ENCODE measurements at regions not wholly inside any gene's neighbourhood (a gene's known extent, or its start where the extent isn't known, plus 50 kb on each side); places are given as distances from the start of the nearest gene placed in this dataset.

DNA sequence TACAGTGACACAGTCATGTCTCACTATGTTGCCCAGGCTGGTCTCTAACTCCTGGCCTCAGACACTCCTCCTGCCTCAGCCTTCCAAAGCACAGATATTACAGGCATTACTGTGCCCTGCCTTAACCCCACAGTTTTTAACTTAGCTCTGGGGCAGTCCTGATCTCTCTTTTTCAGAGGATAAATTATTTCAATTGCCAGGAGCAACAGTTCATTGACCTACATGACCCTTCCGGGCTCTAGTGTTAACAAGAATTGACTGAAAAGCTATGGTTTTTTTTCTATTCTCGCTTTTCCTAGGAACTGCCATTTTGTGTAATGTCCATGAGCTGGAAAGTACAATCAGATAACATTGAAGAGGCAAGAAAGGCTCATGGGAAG is 92.8 kb downstream of the HNRNPLL start:
- DNase-seq (ENCODE audit: low read depth), result no peak

- peak; percentile 88 for DNase-seq (ENCODE audit: low read depth)
Observed at GRCh38 chr2:38509314-38509946, 93.3 kb downstream of the HNRNPLL start.

- peak; percentile 80 for DNase-seq (ENCODE audit: low read depth)
Observed at GRCh38 chr2:38508311-38509039, 94.3 kb downstream of the HNRNPLL start.

DNA sequence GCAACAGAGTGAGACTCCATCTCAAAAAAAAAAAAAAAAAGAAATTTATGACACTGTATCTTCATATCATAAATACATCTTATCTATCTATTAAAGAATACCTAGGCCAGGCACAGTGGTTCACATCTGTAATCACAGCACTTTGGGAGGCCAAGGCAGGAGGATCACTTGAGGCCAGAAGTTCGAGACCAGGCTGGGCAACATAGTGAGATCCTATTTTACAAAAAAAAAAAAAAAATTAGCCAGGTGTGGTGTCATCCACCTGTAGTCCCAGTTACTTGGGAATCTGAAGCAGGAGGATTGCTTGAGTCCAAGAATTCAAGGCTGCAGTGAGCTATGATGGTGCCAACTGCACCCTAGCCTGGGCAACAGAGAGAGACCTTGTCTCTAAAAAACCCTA is 95.0 kb downstream of the HNRNPLL start:
- DNase-seq (ENCODE audit: low read depth), result no peak

DNA sequence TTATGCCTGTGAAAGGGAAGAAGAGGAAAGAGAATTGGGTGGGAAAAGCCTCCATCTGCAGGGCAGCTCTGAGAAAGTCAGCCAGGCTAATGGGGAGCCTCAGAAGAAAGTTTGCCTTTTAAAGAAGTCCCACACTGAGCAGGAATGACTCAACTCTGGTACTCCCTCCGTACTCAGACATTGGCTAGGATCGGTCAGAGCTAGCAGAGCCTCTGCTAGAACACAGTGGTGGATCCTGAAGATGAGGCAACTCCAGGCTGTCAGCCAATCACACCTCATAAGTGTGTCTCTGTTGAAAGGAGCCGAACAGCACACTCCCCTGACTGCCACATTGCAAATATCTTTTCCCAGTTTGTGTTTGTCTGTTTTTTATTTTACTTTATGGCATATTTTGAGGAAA is 96.9 kb downstream of the HNRNPLL start:
- DNase-seq (ENCODE audit: low read depth), result peak; percentile 34

DNA sequence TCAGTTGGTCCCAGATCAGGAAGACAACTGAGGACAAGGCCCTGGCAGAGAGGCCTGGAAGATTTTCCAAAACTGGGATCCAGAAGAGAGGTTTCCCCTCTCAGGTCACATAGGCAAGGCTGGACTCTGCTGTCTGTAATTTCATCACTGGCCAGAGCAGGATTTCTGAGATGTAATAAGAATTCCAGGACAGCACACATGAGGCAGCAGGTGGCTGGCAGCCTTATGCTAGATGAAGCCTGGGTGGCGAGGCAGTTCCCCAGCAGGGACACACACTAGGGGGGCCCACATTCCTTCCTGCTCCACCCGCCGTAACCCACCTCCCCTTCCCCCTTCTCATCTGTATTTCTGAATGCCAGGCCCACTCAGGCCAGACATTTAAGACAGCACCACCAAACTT is 98.6 kb downstream of the HNRNPLL start:
- DNase-seq (ENCODE audit: low read depth), result no peak

GRCh38 chr2:38502107-38502506 is 100.6 kb downstream of the HNRNPLL start:
- no peak for DNase-seq (ENCODE audit: low read depth)

- DNase-seq (ENCODE audit: low read depth), result no peak
Observed at GRCh38 chr2:38500283-38500634, 102.5 kb downstream of the HNRNPLL start.

DNA sequence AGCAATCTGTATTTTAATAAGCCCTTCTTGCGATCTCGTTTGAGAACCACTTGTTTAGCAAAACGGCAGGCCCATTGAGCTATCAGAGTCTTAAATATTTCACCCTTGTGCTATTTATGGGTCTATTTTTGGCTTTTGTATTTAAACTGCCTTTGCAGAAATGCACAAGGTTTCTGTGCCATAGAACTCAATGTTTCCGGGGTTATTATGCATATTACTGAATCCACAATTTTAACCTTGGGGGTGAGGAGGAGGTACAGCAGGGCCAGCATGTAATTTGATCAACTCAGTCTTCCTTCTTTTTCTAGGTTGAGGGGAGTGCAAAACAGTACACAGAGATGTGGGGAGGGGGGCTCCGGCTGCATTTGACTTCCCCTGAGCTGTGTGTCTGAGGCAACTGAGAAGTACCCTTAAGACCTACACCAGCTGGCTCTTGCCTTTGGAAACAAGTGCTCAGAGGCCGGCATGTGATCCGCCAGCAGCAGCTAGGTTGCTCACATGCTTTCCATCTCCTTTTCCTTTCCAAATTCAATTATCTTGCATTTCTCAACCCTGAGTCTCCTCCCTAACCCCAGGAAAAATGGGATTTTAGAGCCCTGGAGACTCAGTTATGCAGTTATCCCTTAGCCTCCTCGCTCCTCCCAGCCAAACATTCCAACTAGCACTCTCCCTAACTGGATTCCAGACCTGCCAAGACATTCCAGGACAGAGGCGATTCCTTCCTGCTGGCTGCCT is 103.0 kb downstream of the HNRNPLL start:
- DNase-seq (ENCODE audit: low read depth), result no peak

DNA sequence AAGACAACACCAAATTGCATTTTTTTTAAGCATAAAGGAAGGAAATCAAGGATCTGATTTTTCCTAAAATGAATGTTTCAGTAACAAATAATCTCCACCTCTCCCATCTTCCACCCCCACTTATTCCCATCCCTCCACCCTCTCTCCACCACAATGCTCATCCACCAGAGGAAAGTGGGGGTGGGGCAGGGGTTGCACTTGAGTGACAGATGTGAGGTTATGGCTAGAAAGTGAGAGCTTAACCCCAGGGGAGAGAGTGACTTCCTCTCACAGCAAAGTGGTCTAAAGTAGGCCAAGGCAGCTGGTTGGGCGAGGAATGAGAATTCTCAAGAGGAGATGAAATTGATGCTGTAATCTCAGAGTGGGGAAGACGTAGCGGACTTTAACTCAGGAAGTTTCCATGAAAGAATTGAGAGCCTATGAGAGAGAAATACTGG is 104.7 kb downstream of the HNRNPLL start:
- DNase-seq (ENCODE audit: low read depth), result no peak

- DNase-seq (ENCODE audit: low read depth), result no peak
Observed at GRCh38 chr2:38497670-38498037, 105.1 kb downstream of the HNRNPLL start.

DNA sequence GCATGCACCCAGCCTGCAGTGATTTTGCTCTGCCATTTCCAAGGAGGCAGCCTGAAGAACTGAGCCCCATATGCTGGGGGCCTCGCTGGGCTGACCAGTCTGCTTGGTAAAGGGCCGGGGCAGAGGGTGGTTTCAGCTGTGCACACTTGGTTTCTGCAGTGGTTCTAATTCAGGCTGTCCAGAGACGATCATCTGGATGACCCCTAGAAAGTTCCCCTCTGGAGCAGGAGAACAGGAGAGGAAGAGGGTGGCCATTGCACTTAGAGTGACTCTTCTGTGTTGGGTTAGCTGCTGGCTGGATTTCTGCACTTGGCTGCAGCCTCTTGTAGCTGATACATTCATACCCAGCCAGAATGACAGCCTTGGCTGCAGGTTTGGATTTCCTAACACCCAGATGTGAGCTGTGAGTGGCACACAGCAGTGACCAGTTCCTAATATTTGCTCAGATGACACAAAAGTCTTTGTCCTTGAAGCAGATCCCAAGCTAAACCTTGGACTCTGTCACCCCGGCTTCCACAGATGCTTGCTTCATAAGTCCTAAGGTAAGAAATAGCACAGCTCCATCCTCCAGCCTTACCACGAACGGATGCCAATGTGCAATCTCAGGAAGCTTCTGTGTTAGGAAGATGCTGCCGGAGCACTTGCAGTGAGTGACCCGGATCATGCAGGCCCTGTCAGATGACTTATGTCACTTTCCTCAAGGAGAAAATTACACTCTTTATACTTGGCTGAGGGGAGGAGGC is 105.6 kb downstream of the HNRNPLL start:
- no peak for DNase-seq (ENCODE audit: low read depth)

DNA sequence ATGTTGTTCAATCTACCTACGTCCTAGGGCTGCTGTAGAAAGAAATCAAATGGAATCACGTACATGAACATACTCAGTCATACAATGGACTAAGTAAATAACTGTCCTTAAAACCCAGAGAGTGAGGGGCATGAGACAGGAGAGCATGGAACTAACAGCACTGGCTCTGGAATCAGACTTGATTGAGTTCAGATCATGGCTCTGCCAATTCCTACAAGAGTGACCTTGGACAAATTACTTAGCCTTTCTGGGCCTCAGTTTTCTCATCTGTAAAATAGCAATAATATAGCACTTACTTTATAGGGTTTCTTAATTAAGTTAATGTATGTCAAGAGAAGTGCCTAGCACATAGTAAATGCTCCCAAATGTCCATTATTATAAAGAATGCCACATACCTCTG is 106.8 kb downstream of the HNRNPLL start:
- DNase-seq (ENCODE audit: low read depth), result no peak

DNA sequence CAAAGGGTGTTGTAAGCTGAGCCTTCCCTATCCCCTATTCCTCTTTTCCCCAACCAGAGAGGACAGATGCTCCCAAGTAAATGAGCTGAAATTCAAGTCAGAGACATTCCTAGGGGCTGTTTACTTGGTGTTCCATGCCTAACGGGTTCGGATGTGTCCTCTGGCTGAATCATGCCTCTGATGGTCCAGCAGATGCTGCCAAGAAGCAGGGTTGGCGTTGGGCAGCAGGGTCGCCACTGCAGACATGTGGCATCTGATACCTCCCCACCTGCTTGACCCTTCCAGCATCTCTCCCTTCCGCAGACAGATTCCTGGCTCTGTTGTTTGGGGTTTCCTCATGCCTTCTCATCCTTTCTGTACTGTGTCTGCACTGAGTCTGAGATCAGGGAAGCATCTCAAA is 108.3 kb downstream of the HNRNPLL start:
- no peak for DNase-seq (ENCODE audit: low read depth)

DNA sequence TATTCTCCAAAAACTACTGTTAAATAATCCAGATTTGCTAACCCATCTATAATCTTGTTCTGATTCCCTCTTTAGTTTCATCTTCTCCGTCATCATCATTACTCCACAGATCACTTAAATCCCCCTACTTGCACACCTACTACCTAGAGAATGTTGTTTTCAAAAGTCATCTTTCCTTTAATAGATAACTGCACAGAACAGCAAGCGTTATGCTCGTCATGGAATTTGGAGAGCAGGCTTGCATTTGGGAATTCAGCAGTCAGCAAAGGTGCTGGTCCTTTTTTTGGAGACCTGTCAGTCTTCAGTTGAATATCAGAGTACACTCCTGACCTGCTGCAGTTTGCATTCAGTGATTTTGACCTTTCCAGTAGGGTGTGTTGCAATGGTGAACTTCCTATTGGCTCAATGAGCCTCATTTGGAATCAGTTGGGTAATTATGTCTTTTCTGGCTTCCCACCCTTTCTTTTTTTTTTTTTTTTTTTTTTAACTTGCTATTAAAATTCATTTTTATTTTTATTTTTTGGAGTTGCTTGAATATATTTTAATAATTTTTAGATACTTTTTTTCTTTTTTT is 110.6 kb downstream of the HNRNPLL start:
- no peak for DNase-seq (ENCODE audit: low read depth)

DNA sequence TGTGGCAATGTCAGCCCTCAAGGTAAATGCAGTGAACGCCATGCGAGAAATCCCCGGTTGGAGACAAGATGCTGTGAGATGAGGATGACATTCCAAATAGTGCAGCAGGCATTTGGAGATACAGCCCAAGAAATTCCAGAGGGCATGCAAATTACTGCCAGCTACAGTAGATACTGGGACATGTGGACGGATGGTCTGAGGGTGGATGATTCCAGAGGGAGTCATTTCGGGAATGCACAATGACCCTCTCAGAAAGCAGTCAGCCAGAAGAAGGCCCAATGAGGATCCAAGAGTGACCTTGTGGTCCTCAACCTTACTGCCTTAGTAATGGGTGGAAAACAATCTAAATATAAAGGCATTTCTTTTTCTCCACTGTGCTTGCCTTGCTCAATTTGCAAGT is 111.3 kb downstream of the HNRNPLL start:
- DNase-seq (ENCODE audit: low read depth), result no peak

DNA sequence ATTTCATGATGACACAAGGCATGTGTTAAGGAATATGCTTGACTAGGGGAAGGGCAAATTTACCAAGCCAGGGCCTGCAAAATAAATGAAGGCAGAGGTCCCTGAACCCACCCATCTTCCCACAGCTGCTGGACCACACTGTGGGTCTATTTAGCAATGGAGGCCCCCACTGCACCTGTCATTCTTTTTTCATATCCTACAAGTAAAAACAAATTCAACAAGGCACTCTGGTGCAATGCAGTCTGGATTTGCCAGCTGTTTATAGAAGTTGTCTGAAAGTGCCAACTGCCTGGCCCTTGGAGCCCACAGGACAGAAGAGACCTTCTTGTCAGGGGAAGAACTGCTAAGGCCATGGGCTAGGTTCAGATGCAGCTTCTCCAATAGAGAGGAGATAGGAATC is 112.8 kb upstream of the ATL2 start:
- DNase-seq (ENCODE audit: low read depth), result no peak

- DNase-seq (ENCODE audit: low read depth), result no peak
Observed at GRCh38 chr2:38487852-38488251, 110.8 kb upstream of the ATL2 start.

DNA sequence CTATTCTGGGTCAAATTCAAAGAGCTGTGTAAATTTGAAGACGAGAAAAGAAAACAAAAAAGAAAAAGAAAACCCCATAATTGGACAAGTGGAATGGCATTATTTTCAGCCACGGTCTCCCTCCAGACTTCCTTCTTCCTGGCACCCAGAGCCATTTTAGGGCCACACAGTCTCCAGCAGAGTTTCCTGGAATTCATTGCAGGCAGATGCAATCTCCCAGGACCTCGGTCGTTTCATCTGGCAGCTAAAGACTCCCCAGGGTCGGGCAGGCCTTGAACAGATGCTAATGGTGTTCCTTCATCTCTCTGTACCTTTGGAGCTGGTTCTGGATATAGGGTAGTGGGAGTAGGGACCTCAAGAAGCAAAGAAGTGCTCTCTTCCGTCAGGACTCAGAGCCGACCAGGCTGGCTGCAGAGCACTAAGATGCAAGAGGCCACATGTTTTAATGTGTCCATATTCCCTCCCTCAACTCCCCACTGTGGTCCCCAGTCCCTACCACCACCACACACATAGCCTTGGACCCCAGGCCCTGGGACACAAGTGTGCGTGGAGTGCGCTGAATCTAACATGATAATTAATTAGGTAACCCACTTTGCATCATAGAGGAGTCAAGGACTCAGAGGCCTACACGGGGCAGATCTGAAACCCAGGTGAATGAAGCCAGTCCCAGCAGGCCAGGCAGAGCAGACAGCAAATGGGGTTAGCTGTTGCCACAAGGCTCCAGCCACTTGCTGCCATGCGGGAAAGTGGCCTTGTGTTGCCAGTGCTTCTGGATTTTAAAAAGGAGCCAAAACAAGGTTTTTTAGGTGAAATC is 109.3 kb upstream of the ATL2 start:
- DNase-seq (ENCODE audit: low read depth), result no peak

DNA sequence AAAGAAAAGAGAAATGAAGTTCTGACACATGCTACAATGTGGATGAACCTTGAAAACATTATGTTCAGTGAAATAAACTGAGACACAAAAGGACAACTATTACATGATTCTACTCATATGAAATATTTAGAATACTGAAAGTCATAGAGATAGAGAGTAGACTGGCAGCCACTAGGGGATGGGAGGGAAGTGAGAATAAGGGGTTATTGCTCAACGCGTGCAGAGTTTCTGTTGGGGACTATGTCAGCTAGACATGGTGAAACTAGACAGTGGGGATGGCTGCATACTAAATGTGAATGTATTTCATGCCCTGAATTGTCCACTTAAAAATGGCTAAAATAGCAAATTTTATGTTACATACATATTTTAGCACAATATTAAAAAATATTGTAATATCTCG is 108.7 kb upstream of the ATL2 start:
- no peak for DNase-seq (ENCODE audit: low read depth)

- DNase-seq (ENCODE audit: low read depth), result no peak
Observed at GRCh38 chr2:38484957-38485356, 107.9 kb upstream of the ATL2 start.

Data from renal cortical epithelial cell (primary cell).